Mucosa of rectum (tissue), 2 donors: ENCODE measurements at regions not wholly inside any gene's neighbourhood (a gene's known extent, or its start where the extent isn't known, plus 50 kb on each side); places are given as distances from the start of the nearest gene placed in this dataset.
"Not testable (repeated sequence)": the region's sequence is repeated elsewhere in the genome, so short reads cannot be mapped to it uniquely, and the experiment has no call there.

Experiments used
- H3K27ac ChIP-seq, 2 donors: one replicate each; pipeline ENCODE4 v1.7.0; 2013; ENCODE audit warnings: inconsistent platforms in 2 of 2, low read depth in 2 of 2, low read length in 2 of 2
- H3K27me3 ChIP-seq, 2 donors: one replicate each; pipeline ENCODE4 v1.7.0; 2013; ENCODE audit warnings: low read length in 2 of 2; ENCODE audit not compliant: control insufficient read depth in 2 of 2, insufficient read depth in 2 of 2
- H3K36me3 ChIP-seq, 2 donors: one replicate each; pipeline ENCODE4 v1.7.0; 2013; ENCODE audit warnings: low read length in 2 of 2; ENCODE audit not compliant: control insufficient read depth in 2 of 2, insufficient read depth in 2 of 2
- H3K4me1 ChIP-seq, 2 donors: one replicate each; pipeline ENCODE4 v1.7.0; 2013; ENCODE audit warnings: low read length in 2 of 2, mild to moderate bottlenecking in 1 of 2; ENCODE audit not compliant: control insufficient read depth in 2 of 2, insufficient read depth in 2 of 2
- H3K4me3 ChIP-seq, 2 donors: one replicate each; pipeline ENCODE4 v1.7.0; 2013; ENCODE audit warnings: low read length in 2 of 2
- H3K9ac ChIP-seq, 2 donors: one replicate each; pipeline ENCODE4 v1.7.0; 2013; ENCODE audit warnings: low read length in 2 of 2, low read depth in 1 of 2, mild to moderate bottlenecking in 1 of 2
- H3K9me3 ChIP-seq, 2 donors: one replicate each; pipeline ENCODE4 v1.7.0; 2013; ENCODE audit warnings: low read length in 2 of 2; ENCODE audit not compliant: control insufficient read depth in 2 of 2
- donor health status: healthy.
- donor health status: Normal muscosa, but diverticular disease.

- not testable (repeated sequence) for H3K4me3 ChIP-seq, H3K4me1 ChIP-seq, H3K27ac ChIP-seq, H3K36me3 ChIP-seq, H3K9ac ChIP-seq, H3K9me3 ChIP-seq, H3K27me3 ChIP-seq
Measured at GRCh38 chr10:107950411-107951062, 786.0 kb upstream of the SORCS1 start.

- no peak overlapping the region for H3K27ac ChIP-seq
- H3K27me3 ChIP-seq = no peaks in the 10 kb centered on the region
- no peaks in the 10 kb centered on the region for H3K4me1 ChIP-seq
- no peak overlapping the region for H3K4me3 ChIP-seq
- H3K9me3 ChIP-seq = no peaks in the 10 kb centered on the region
- H3K9ac ChIP-seq = no peak overlapping the region
- H3K36me3 ChIP-seq = no peaks in the 10 kb centered on the region
Measured at GRCh38 chr10:107942826-107943225, 778.3 kb upstream of the SORCS1 start.

- Histone ChIP-seq H3K4me1 (no peaks in the 10 kb centered on the region), H3K4me3 (no peak overlapping the region), H3K36me3 (no peaks in the 10 kb centered on the region), H3K9me3 (no peaks in the 10 kb centered on the region), H3K27ac (no peak overlapping the region), H3K9ac (no peak overlapping the region), H3K27me3 (no peaks in the 10 kb centered on the region)
Measured at GRCh38 chr10:107933076-107933475, 768.6 kb upstream of the SORCS1 start.

DNA sequence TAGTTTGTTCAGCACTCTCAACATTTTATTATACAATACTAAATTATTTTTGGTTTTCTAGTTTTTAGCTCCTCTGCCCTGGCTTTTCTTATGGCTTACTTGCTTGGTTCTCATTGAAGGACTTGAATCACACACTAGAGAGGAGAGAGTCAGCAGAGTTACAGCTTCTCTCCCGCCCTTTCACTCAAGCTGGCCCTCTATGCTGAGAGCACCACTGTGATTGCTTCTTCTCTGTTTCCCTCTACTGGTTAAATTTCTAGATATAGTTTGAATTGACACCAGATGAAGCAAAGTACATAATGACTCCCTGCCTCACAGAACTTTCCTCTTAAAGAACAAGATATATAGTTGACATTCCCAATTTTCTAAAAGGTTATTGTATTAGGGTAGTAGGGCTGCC, 767.3 kb upstream of the SORCS1 start:
- H3K4me1 ChIP-seq = no peaks in the 10 kb centered on the region
- no peaks in the 10 kb centered on the region for H3K27me3 ChIP-seq

GRCh38 chr10:107930037-107930436, 765.5 kb upstream of the SORCS1 start:
- no peak overlapping the region for H3K9ac ChIP-seq
- no peaks in the 10 kb centered on the region for H3K4me1 ChIP-seq
- no peak overlapping the region for H3K4me3 ChIP-seq
- no peaks in the 10 kb centered on the region for H3K36me3 ChIP-seq
- H3K27ac ChIP-seq = no peak overlapping the region
- no peaks in the 10 kb centered on the region for H3K27me3 ChIP-seq
- no peaks in the 10 kb centered on the region for H3K9me3 ChIP-seq

More for the DNA sequence above, 767.3 kb upstream of the SORCS1 start:
- Histone ChIP-seq H3K9me3 (no peaks in the 10 kb centered on the region), H3K4me3 (no peak overlapping the region), H3K9ac (no peak overlapping the region), H3K27ac (no peak overlapping the region), H3K36me3 (no peaks in the 10 kb centered on the region)

DNA sequence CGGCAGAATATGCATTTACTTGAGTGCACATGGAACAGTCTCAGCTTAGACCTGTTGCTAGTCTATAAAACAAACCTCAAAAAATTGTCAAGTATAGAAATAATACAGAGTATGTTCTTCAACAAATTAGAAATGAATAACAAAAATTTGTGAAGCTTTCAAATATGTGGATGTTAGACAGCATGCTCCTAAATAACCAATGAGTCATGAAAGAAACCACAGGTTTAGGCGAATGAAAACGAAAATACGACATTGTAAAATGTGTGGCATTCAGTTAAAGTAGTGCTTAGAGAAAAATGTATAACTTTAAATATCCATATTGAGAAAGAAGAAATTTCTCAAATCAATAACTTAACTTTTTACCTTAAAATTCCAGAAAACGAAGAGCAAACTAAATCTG, 760.0 kb upstream of the SORCS1 start:
- H3K27ac ChIP-seq = no peak overlapping the region
- H3K36me3 ChIP-seq = no peaks in the 10 kb centered on the region
- H3K4me3 ChIP-seq = no peak overlapping the region
- H3K27me3 ChIP-seq = no peaks in the 10 kb centered on the region
- H3K9me3 ChIP-seq = no peaks in the 10 kb centered on the region
- H3K4me1 ChIP-seq = no peaks in the 10 kb centered on the region
- no peak overlapping the region for H3K9ac ChIP-seq

- Histone ChIP-seq H3K9me3 (no peaks in the 10 kb centered on the region), H3K27me3 (peaks cover 6 to 10% of the 10 kb centered on the region in 2 donors), H3K4me3 (no peak overlapping the region), H3K4me1 (no peaks in the 10 kb centered on the region), H3K27ac (no peak overlapping the region), H3K9ac (no peak overlapping the region), H3K36me3 (no peaks in the 10 kb centered on the region)
Measured at GRCh38 chr10:107919626-107920235, 755.2 kb upstream of the SORCS1 start.

DNA sequence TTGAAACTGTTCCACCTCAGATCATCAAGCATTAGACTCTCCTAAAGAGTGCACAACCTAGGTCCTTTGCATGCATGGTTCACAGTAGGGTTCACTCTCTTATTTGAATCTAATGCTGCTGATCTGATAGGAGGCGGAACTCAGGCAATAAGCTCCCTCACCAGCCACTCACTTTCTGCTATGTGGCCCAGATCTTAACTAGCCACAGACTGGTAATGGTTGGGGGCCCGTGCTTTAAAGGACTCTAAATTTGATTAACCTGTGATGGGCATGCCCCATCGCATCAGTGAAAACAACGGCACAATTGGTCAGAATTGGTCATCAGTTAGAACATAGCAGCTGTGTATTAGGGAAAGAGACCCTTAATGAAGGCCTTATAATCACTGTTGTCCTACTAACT, 753.7 kb upstream of the SORCS1 start:
- no peaks in the 10 kb centered on the region for H3K9me3 ChIP-seq

GRCh38 chr10:107915215-107915610, 750.7 kb upstream of the SORCS1 start:
- H3K4me3 ChIP-seq = no peak overlapping the region
- H3K4me1 ChIP-seq = no peaks in the 10 kb centered on the region
- peaks cover 14 to 17% of the 10 kb centered on the region in 2 donors for H3K27me3 ChIP-seq
- no peaks in the 10 kb centered on the region for H3K9me3 ChIP-seq
- no peaks in the 10 kb centered on the region for H3K36me3 ChIP-seq
- no peak overlapping the region for H3K27ac ChIP-seq
- H3K9ac ChIP-seq = no peak overlapping the region

More for the DNA sequence above, 753.7 kb upstream of the SORCS1 start:
- Histone ChIP-seq H3K4me1 (no peaks in the 10 kb centered on the region), H3K36me3 (no peaks in the 10 kb centered on the region), H3K27ac (no peak overlapping the region), H3K4me3 (no peak overlapping the region), H3K27me3 (peaks cover 14 to 17% of the 10 kb centered on the region in 2 donors), H3K9ac (no peak overlapping the region)

DNA sequence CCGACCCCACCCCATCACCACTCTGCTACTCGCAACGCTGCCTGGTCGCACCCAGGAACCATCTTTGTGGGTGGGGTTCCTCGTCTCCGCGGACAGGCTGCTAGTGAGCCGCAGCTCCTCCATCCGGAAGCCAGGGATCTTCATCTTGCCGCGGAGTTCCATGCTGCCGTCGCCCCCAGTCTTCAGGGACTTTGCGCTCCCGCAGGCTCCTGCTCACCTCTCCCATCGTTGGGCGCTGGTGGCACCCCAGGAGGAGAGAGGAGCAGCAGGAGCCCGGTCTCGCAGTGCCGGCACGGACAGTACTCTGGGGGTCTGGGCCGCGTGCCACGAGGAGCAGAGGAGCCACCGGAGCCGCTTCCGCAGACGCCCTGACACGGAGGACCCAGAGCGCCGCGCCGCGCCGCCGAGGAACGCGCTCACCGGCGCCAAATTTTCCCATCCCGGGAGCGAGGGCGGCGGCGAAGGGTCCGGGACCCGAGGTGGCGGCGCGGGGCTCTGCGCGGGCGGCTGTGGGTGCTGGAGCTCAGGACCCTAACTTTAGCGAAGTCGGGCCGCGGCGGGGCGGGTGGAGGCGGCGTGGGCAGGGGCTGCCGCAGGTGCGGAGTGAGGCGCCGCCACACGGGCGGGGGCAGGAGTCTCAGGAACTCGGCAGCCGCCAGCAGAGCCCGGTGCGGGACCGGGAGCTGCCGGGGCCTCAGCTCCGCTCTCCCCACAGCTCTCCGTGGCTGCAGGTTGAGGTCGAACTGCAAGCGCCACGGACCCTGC, 750.1 kb upstream of the SORCS1 start:
- peaks cover 14 to 17% of the 10 kb centered on the region in 2 donors for H3K27me3 ChIP-seq
- no peak overlapping the region for H3K9ac ChIP-seq
- no peaks in the 10 kb centered on the region for H3K9me3 ChIP-seq
- no peak overlapping the region for H3K27ac ChIP-seq
- no peaks in the 10 kb centered on the region for H3K4me1 ChIP-seq
- H3K4me3 ChIP-seq = no peak overlapping the region
- no peaks in the 10 kb centered on the region for H3K36me3 ChIP-seq
